GM12874 (cell line): ENCODE measurements at regions not wholly inside any gene's neighbourhood (a gene's known extent, or its start where the extent isn't known, plus 50 kb on each side); places are given as distances from the start of the nearest gene placed in this dataset.

Experiments
- CTCF ChIP-seq: IDR thresholded peaks from 2 replicates; pipeline ENCODE4 v1.5.1; 2011; ENCODE audit warnings: low read depth, mild to moderate bottlenecking, control low read depth, low read length, moderate library complexity; ENCODE audit not compliant: insufficient read depth

- TF ChIP-seq CTCF, result no peak
Observed at GRCh38 chr13:110006304-110006703, 219.9 kb upstream of the IRS2 start.

- TF ChIP-seq CTCF, result no peak
Observed at GRCh38 chr13:110005563-110005962, 219.2 kb upstream of the IRS2 start.

GRCh38 chr13:110004814-110005213 lies 218.4 kb upstream of the IRS2 start:
- TF ChIP-seq CTCF, result no peak

GRCh38 chr13:110001670-110002275 lies 215.4 kb upstream of the IRS2 start:
- TF ChIP-seq CTCF, result no peak

- TF ChIP-seq CTCF, result no peak
Observed at GRCh38 chr13:110000534-110001345, 214.4 kb upstream of the IRS2 start.

GRCh38 chr13:109999659-110000533 lies 213.5 kb upstream of the IRS2 start:
- no peak for TF ChIP-seq CTCF
